DMS 273 (cell line): ENCODE measurements at regions not wholly inside any gene's neighbourhood (a gene's known extent, or its start where the extent isn't known, plus 50 kb on each side); places are given as distances from the start of the nearest gene placed in this dataset.
A peak's percentile ranks its signal among the peaks of the same experiment; 100 is the strongest.

Experiments used
- DNase-seq: peaks from one replicate; lab custom pipeline; 2025; ENCODE audit not compliant: unreplicated experiment; lab: John Stamatoyannopoulos, UW

DNA sequence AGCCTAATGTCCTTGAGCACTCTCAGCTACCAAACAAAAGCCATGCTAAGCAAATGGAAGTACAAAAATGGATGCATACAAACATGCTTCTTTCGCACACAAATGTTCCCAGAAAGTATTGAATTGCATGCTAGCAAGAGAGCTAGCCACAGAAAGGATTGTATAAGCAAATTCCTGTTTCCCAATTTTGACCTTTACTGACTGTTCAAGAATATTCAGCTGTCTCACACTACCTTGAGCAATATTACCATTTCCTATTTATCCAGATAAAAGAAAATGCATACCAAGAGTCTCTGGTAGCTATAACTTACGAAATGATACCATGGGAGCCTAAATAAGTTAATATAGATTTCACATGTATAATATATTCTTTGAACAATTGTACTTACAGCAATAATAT is 264.6 kb downstream of the TMEM167A start:
- DNase-seq: no peak

DNA sequence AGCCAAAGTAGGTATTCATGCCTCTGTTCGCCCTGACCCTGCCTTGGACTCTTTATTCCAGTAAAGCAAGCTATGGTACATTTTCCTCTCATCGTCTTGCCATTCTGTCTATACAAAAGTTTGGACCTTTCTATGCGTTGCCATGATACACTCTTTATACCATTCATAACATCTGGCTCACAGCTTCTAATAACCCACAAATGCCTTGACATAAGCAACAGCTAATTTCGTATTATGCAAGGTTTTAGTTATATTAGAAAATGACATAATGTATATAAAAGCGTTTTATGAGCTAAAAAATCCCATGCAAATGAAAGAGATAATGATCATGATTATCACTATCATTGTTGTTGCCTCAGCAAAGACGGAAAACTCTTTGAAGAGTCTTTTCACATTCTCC is 265.7 kb downstream of the TMEM167A start:
- DNase-seq: no peak

DNA sequence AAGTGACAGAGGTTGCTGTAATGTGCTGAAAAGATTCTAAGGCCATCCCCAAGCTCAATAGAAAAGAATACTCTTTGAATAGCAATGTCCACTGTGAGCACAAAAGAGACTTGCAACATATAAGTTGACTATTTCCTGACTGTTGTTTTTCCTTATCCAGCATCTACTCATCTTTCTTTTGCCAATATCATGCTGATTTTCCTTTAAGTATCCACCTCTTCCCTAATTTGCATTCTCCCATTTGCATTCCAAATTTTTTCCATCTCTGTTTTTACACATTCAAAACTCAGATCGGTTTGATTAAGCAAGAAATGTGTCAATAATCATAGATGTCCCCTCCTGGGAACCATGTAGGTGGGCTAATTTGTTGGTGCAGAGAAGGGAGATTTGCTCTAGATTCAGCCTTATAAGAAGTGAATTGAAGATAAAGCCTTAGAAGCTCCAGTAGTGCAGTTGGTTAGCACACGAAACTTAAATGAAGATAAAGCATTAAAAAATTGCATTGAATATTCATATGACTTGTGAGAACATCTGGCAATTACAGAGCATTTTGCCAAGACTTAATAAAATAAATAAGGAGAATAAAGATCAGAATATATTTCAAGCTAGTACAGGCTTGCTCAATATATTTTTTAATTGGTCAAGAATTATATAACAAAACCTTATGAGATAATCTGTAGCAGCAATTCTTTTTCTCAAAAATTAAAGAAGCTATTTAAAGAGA is 267.6 kb downstream of the TMEM167A start:
- no peak for DNase-seq

DNA sequence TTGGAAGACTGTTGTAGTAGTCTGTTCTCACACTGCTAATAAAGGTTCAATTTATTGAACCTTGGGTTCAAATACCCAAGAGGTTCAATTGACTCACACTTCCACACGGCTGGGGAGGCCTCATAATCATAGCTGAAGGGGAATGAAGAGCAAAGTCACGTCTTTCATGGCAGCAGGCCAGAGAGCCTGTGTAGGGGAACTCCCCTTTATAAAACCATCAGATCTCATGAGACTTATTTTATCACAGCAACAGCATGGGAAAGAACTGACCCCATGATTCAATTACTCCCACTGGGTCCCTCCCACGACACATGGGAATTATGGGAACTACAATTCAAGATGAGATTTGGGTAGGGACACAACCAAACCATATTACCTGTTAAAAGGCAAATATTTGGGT is 268.2 kb downstream of the TMEM167A start:
- DNase-seq: no peak

DNA sequence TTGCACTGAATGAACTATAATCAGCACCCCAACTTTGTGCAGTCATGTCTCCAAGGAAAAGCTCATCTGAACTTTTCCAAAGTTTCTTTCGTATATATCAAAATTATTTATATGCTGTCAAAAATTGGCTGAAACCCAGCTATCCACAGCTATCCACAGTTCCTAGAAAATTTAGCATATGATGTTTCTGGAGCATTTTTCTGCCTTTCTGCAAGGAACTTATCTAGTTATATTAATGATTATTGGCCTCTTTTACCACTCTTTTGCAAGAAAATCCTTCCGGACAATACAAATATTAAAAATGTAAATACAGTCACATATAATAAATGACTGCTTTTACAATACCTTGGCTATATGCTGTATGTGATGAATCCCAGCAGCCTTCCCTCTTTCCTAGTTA is 270.2 kb downstream of the TMEM167A start:
- DNase-seq: no peak

DNA sequence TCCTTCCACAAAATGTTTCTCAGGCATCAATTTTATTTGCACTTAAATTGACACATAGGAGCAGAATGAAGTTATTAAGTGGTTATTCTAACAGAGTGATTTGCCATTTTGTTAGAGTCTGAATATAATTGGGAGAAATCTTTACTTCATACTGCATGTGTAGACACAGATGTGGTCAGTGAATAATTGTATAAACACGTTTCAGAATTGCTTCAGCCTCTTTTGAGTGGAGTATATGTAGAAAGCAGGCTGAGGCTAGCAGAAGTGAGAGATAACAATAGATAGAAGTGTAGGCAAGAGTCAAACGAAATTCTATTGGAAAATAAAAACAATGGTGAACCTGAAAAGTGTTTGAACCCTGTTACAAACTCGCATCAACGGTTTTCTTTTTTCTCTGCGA is 270.7 kb downstream of the TMEM167A start:
- DNase-seq: no peak

DNA sequence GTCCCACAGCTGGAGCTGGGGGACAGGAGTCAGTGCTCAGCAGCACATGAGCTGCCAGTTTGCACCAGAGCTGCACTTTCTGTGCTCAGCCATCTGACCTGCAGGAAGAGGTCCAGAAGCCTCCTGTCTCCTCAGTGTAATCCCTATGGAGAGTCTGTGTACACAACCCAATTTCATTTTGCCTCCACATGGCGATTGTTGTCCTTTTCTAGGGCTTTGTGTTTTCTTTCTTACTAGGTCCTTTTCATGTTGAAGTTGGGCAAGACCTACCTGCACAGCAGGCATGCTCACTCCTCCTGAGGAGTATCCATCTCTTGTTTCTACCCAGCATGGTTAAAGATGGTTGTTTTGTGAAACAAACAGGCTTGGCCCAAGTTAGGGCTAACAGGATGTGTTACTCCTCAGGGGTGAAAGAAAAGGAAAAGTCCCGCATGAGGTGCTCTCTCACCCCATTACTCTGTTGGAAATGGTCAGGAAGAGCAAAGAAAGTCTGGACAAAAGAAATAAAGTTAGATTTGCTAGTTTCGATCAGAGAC is 273.0 kb downstream of the TMEM167A start:
- no peak for DNase-seq

DNA sequence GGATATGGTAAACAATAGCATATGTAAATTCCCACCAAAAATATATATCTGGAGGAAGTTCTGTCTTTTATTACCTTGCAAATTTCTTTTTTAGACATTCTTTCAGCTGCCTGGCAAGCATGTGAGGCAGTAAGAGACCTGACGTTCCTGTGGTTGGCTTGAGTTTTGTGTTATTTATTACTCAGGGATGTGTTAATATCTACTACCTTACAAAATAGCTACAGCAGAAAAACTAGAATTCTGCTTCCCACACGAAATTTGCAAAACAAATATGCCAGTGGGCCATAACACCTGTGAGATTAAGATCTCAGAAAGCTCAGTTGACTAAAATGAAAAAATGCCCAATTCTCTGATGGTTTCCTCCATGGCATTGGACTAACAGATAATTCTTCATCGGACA is 274.2 kb downstream of the TMEM167A start:
- no peak for DNase-seq

DNA sequence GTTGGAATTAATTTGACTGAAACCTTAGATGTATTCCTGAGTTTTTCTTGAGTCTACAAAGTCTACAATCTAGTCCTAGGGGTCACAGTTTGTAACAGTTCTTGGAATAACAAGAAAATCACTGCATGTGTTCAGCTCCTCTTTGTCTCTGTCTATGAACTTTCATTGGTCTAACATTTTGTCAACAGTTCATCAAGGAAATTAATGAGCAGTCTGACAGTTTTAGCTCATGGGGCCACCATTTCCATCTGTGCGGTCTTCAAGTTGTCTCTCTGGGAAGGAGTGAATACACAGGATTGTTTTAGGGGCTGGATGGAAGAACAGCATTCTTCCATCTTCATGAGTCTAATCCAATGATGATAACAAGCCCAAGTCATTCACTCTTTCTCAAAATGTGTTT is 276.4 kb downstream of the TMEM167A start:
- no peak for DNase-seq

DNA sequence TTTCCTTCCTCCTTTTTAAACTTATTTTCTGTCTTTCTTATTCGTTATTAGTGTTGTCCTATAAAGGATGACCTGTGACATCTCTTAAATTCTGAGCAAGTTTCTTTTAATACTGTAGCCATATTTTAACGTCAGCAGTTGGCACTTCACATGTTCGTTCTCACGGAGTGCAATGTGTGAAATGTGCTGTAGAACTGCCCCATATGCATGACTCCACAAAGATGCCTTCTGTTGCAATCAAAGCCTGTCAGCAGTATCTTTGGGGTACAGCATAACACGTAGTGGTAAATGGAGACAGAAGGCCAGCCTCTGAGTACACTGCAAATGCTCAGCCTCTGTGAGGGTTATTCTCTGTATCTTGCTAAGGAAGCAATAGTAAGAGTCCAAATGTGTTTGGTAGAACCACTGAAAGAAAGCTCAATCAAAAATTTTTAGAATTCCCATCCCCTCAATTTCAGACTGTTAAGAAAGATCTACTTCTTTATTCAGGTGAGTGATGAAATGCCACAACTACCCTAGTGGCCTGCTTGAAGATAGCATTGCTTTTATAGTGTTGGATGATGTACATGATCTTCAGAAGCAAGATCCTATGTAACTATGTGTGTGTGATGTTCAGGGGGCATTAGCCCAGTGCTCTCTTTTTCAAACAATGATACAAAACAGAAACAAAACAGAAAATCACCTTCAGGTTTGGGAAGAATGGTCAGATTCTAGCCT is 277.7 kb downstream of the TMEM167A start:
- DNase-seq: no peak

DNA sequence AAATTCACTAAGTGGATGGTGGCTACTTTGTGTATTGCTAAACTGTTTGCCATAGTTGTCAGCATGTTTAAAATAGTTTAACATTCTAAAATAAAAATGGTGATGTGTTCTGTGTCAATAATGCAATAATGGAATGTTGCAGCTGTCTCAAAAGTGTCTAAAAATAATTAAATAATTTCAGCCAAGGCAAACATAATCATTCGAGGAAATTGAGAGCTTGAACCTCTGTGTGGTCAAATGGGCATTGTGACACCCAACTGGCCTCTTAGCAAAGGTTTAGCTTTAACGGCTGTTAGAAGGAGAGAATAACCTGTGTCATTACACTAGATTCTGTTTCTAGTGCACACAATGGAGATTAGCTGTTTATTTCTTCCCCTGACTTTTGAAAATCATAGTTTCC is 278.5 kb downstream of the TMEM167A start:
- no peak for DNase-seq

DNA sequence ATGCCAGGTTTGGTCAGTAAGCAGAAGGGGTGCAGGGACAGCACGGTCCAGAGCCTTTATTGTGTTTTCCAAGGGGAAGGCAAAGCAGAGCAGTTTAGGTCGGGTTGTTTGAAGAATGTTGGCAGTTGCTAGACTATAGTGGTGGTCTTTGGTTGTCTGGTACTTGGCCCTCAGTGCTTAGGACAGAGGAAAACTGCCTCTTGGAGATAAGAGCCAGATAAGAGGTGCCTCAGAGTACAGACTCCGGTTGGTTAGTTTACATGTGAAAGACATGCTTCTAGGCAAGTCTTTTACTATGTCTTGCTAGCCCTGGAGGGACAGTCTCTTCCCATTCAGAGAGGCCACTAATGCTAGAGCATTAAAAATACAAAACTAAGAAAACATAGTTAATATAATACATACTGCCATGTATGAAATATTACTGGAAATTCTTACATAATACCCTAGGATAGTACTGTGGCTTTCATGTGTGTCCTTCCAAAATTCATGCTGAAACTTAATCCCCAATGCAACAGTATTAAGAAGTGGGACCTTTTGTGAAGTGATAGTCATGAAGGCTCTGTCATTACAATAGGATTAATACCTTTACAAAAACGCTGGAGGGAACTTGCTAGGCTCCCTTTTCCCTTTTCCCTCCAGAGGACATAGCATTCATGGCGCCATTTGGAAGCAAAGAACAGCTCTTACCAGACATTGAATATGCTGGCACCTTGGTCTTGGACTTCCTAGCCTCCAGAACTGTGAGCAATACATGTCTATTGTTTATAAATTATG is 280.4 kb downstream of the TMEM167A start:
- no peak for DNase-seq

DNA sequence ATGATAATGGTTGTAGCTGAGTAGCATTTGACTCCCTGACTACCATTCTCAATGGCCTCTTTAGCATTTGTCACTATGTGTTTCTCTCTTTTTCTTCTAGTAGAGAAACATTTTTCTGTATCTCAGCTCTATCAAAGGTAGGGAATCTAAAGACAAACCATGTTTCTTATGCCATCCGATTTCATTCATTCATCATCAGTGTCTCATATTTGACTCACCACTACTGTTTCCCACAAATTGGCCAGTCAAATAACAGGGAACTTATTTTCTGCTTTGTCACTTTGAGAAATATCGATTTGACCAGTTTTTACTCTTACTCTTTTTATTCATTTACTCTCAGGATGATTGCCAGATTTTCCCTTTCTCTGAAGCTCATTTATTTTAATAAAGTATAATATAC is 282.3 kb downstream of the TMEM167A start:
- no peak for DNase-seq

DNA sequence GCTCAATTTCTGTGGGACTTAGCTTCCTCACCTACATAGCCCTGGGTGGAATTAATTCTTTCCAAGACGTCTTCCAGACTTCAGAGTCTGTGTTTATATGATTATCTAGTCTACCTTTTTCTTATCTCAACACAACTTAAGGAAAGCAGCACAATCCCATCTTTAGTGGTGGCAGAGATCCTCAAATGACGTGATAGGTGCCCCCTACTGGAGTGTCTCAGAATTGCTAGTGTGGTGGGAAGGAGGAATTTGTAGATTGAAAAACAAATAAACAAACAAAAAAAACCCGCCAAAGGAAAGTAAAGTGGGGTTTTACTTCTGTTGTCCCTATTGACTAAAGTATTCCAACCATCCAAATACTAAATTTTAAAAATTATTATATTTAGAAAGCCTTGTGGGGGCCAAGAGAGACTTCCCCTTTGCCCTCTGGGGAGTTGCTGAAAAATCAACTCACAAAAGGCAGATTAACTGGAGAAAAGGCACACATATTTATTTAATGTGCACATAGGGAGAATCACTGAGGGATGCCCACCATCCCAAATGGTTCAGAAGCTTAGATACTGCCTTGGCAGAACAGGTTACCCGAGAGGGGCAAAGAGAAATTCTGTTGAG is 283.3 kb downstream of the TMEM167A start:
- peak; percentile 54 for DNase-seq

DNA sequence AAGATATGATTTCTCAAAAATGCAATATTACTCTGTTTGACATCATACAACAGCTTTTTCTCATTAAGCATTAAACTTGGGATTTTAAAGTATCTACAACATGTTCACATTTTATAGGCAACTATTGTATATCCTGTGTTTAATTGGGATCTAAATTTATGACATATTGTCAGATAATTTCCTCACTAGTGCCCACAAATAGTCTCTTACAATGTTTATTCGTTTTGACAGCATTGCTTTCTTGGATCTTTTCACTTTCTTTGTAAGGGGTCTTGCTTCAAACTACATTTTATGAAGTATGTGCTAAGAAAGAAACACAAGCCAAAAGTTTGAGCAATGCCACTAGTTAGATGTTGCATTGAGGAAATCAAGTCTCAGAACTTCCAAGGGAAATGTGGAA is 285.1 kb downstream of the TMEM167A start:
- DNase-seq: no peak

DNA sequence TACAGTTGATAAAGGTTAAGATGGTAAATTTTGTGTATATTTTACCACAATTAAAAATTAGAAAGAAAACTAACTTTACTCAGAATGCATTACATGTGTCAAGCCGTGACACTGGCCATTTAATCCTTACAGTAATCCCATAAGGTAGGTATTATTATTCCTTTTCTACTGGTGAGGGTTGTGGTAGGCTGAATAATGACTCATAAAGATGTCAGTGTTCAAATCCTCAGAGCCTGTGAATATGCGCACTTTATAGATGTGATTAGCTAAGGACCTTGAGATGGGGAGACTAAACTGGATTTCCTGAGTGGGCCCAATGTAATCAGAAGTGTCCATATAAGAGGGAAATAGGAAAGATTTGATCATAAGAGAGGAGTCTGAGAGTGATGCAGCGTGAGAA is 288.1 kb downstream of the TMEM167A start:
- DNase-seq: no peak

DNA sequence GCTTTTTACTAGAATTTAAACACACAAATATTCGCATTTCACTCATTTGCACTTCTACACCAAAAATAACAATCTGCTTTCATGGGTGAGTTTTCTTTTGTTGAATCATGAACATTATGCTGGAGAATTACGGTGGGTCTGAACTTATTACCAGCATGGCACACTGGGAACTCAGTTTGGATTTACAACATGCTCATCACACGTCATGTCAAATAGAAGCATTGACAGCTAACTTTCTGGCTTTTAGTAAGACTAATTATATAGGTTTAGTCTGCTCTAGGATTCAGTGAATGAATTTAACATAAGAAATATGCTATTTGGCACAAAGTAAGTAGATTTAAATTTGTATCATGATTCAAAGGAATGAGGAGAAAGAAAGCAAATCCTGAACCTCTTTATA is 290.4 kb downstream of the TMEM167A start:
- no peak for DNase-seq

DNA sequence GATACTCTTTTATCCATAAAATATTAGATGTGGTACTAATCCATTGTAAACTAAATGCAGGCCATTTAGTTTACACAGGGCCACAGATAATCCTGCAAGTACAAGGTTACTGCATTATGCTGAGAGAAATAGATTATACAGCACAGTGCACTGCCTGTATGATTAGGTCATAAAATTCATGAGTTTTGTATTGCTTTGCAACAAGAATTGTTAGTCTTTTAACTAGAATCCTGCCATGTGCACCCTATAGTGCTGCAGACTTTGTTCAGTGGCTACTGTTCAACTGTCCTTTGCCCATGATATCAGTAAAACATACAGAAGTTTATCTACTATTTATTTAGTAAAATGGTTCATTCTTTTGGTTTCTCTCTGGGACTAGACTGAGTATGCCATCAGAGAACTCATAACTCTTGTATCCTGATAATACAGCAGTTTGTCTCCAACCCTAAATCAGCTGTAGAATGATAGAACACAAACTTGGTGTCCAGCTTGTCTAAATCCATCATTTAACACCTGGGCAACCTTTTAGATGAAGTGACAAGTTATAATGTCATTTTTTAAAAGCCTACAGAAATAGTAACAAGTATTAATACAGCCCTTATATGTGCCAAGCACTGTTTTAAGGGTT is 291.2 kb downstream of the TMEM167A start:
- DNase-seq: no peak

DNA sequence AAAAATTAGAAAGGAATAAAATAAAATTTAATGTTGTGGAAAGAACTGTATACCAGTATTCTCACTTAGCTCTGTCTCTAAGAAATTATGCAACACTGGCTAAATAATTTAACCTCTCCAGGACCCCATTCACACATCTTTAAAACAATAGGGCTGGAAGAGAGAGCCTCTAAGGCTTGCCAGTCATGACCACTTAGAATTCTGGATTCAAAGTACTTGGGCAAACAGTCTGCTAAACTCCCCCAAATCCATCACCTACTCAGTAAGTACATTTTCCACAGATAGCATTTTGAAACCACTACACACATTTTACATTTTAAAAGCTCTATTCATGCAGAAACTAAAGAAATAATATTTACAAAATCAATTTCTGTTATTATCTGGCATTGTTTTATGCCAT is 291.7 kb downstream of the TMEM167A start:
- DNase-seq: no peak

DNA sequence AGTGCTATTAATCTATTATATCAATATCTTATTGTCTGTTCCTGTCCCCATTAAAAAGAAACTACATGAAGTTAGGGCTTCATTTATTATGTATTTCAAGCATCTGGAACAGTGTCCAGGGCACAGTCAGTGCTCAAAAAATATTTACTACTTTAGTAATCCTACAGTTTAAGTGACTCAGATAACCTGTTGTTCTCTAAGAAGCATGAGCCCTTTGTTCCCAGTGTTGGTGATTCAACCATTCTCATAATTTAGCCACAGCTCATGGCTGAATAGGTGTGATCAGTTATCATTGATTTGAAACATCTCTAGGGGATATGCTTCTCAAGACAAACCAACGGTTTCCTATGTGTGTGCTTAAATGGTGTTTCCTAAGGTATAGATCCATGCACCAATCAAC is 292.7 kb downstream of the TMEM167A start:
- DNase-seq: no peak

DNA sequence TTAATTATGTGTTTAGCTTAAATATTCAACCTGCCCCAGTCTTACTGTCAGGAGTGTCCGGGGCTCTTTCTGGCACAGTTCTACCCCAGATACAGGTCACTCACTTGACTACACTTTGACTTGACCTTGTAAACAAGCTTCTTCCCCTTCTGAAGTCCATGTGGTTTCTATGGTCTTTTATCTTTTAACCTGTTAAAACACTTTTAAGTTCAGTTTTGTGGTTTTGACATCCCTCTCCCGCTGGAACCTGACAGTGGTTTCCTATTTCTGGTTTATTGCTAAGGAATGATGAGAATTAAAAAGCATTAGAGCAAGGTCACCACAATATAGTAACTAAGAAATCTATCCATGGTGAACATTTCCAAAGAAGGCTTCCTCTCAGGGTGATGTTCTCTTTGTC is 300.1 kb downstream of the TMEM167A start:
- no peak for DNase-seq
